HUES64 (cell line): ENCODE measurements at regions not wholly inside any gene's neighbourhood (a gene's known extent, or its start where the extent isn't known, plus 50 kb on each side); places are given as distances from the start of the nearest gene placed in this dataset.

Experiments
- H3K27ac ChIP-seq: 2 replicates; pipeline ENCODE4 v1.7.0; 2013; ENCODE audit warnings: low read depth, low read length, inconsistent platforms
- H3K27me3 ChIP-seq: 2 replicates; pipeline ENCODE4 v1.6.1; 2013; ENCODE audit warnings: mild to moderate bottlenecking, low read length; ENCODE audit not compliant: insufficient read depth
- H3K36me3 ChIP-seq: 2 replicates; pipeline ENCODE4 v1.6.1; 2013; ENCODE audit warnings: mild to moderate bottlenecking, low read length; ENCODE audit not compliant: insufficient read depth
- H3K4me1 ChIP-seq: 2 replicates; pipeline ENCODE4 v1.6.1; 2013; ENCODE audit warnings: mild to moderate bottlenecking, low read length, moderate library complexity; ENCODE audit not compliant: insufficient read depth
- H3K4me3 ChIP-seq: 2 replicates; pipeline ENCODE4 v1.5.1; 2013; ENCODE audit warnings: mild to moderate bottlenecking, low read length, moderate library complexity
- H3K9ac ChIP-seq: 2 replicates; pipeline ENCODE4 v1.6.1; 2013; ENCODE audit warnings: mild to moderate bottlenecking, low read depth, low read length
- H3K9me3 ChIP-seq: 2 replicates; pipeline ENCODE4 v1.6.1; 2013; ENCODE audit warnings: low read depth, low read length; ENCODE audit not compliant: insufficient read depth
- WGBS: fragments of 150-250, 120-280 bp; methylation state at CpG from one replicate; pipeline ENCODE4 v1.1.7; 2013; ENCODE audit warnings: missing lambda C conversion rate; 5-methylcytosine and 5-hydroxymethylcytosine counted together

- no CpG with 5 or more reads among the region's 1 CpG for WGBS
- Histone ChIP-seq H3K4me1 (no peaks in the 10 kb centered on the region), H3K9ac (no peak overlapping the region), H3K27ac (no peak overlapping the region), H3K9me3 (no peaks in the 10 kb centered on the region), H3K36me3 (no peaks in the 10 kb centered on the region), H3K27me3 (no peaks in the 10 kb centered on the region), H3K4me3 (no peak overlapping the region)
Observed at GRCh38 chr2:205937211-205937610, 148.8 kb downstream of the INO80D start.

GRCh38 chr2:205936446-205936845 is 149.5 kb downstream of the INO80D start:
- WGBS, result 95% methylated on average over 10 of the region's 10 CpGs
- H3K4me1 ChIP-seq, result no peaks in the 10 kb centered on the region
- no peak overlapping the region for H3K27ac ChIP-seq
- H3K9ac ChIP-seq, result no peak overlapping the region
- H3K9me3 ChIP-seq, result no peaks in the 10 kb centered on the region
- H3K27me3 ChIP-seq, result no peaks in the 10 kb centered on the region
- H3K4me3 ChIP-seq, result no peak overlapping the region
- H3K36me3 ChIP-seq, result no peaks in the 10 kb centered on the region

- no peak overlapping the region for H3K9ac ChIP-seq
- H3K27me3 ChIP-seq, result no peaks in the 10 kb centered on the region
- H3K9me3 ChIP-seq, result no peaks in the 10 kb centered on the region
- no peak overlapping the region for H3K27ac ChIP-seq
- 80% methylated on average over 1 of the region's 1 CpG for WGBS
- H3K4me3 ChIP-seq, result no peak overlapping the region
- H3K4me1 ChIP-seq, result peaks cover 17% of the 10 kb centered on the region
- no peaks in the 10 kb centered on the region for H3K36me3 ChIP-seq
Observed at GRCh38 chr2:205934443-205934842, 151.5 kb downstream of the INO80D start.

DNA sequence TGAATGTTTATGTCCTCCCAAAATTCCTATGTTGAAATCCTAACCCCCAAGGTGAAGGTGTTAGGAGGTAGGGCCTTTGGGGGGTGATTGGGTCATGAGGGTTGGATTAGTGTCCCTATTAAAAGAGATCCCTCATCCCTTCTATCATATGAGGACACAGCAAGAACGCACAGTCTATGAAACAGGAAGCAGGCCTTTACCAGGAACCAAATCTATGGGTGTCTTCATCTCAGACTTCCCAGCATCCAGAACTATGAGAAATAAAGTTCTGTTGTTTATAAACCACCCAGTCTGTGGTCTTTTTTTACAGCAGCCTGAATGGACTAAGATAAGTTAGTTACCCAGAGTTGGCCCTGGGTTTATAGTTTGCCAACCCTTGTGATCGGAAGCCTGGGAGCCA is 153.1 kb downstream of the INO80D start:
- 96% methylated on average over 2 of the region's 2 CpGs for WGBS
- Histone ChIP-seq H3K4me3 (no peak overlapping the region), H3K4me1 (peaks cover 22% of the 10 kb centered on the region), H3K27me3 (no peaks in the 10 kb centered on the region), H3K36me3 (no peaks in the 10 kb centered on the region), H3K9ac (no peak overlapping the region), H3K9me3 (no peaks in the 10 kb centered on the region), H3K27ac (no peak overlapping the region)

DNA sequence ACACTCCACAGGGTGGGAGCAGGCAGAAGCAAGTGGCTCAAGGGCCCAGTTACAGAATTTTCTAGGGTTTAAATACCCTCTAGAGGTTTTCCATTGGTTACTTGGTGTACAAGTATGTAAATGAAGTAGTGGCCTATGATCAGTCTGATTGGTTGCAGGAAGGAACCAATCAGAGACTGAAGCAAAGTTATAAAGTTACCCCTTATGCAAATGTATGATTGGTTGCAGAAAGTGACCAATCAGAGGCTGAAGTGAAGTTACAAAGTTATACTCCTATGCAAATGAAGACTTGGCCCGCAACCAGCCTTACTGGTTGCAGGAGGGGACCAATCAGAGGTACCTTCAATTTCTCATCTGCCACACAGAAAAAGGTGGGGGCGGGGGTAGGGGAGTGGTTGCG is 154.6 kb downstream of the INO80D start:
- no peak overlapping the region for H3K4me3 ChIP-seq
- no peak overlapping the region for H3K9ac ChIP-seq
- H3K27me3 ChIP-seq, result peaks cover 13% of the 10 kb centered on the region
- H3K27ac ChIP-seq, result no peak overlapping the region
- 91% methylated on average over 3 of the region's 3 CpGs for WGBS
- H3K9me3 ChIP-seq, result no peaks in the 10 kb centered on the region
- peaks cover 22% of the 10 kb centered on the region for H3K4me1 ChIP-seq
- H3K36me3 ChIP-seq, result no peaks in the 10 kb centered on the region

GRCh38 chr2:205930209-205930608 is 155.8 kb downstream of the INO80D start:
- H3K4me1 ChIP-seq, result peaks cover 22% of the 10 kb centered on the region
- no peak overlapping the region for H3K4me3 ChIP-seq
- H3K27ac ChIP-seq, result no peak overlapping the region
- H3K9me3 ChIP-seq, result no peaks in the 10 kb centered on the region
- WGBS, result 46% methylated on average over 4 of the region's 4 CpGs
- peaks cover 23% of the 10 kb centered on the region for H3K27me3 ChIP-seq
- H3K36me3 ChIP-seq, result no peaks in the 10 kb centered on the region
- H3K9ac ChIP-seq, result no peak overlapping the region

- H3K27ac ChIP-seq, result no peak overlapping the region
- H3K4me3 ChIP-seq, result no peak overlapping the region
- no peaks in the 10 kb centered on the region for H3K36me3 ChIP-seq
- WGBS, result 91% methylated on average over 9 of the region's 9 CpGs
- no peak overlapping the region for H3K9ac ChIP-seq
- peaks cover 22% of the 10 kb centered on the region for H3K4me1 ChIP-seq
- H3K27me3 ChIP-seq, result peaks cover 26% of the 10 kb centered on the region
- no peaks in the 10 kb centered on the region for H3K9me3 ChIP-seq
Observed at GRCh38 chr2:205929246-205929942, 156.6 kb downstream of the INO80D start.

- Histone ChIP-seq H3K9ac (0 out of 2 replicates have a peak overlapping the region, but pooled peaks have one; percentile 15), H3K4me3 (peak overlapping the region; percentile 4; the same call in 1 of the 2 replicates), H3K4me1 (peaks cover 18% of the 10 kb centered on the region), H3K27ac (no peak overlapping the region), H3K9me3 (no peaks in the 10 kb centered on the region), H3K27me3 (peaks cover 26% of the 10 kb centered on the region), H3K36me3 (no peaks in the 10 kb centered on the region)
- 19% methylated on average over 31 of the region's 33 CpGs for WGBS
Observed at GRCh38 chr2:205925373-205926337, 160.3 kb downstream of the INO80D start.

- 90% methylated on average over 9 of the region's 9 CpGs for WGBS
- no peak overlapping the region for H3K9ac ChIP-seq
Observed at GRCh38 chr2:205924676-205925075, 161.3 kb downstream of the INO80D start.

GRCh38 chr2:205915130-205915524 is 170.8 kb downstream of the INO80D start:
- H3K9ac ChIP-seq, result no peak overlapping the region
- no peaks in the 10 kb centered on the region for H3K27me3 ChIP-seq
- no peak overlapping the region for H3K27ac ChIP-seq
- H3K4me3 ChIP-seq, result no peak overlapping the region
- H3K4me1 ChIP-seq, result no peaks in the 10 kb centered on the region
- 0 out of 2 replicates have a peak, but pooled peaks cover 4% of the 10 kb centered on the region for H3K9me3 ChIP-seq
- no peaks in the 10 kb centered on the region for H3K36me3 ChIP-seq
- 91% methylated on average over 1 of the region's 1 CpG for WGBS

More at GRCh38 chr2:205924676-205925075, 161.3 kb downstream of the INO80D start:
- peaks cover 26% of the 10 kb centered on the region for H3K27me3 ChIP-seq
- H3K4me1 ChIP-seq, result peaks cover 8% of the 10 kb centered on the region
- no peaks in the 10 kb centered on the region for H3K36me3 ChIP-seq
- no peaks in the 10 kb centered on the region for H3K9me3 ChIP-seq
- H3K27ac ChIP-seq, result no peak overlapping the region
- H3K4me3 ChIP-seq, result no peak overlapping the region
